ENCODE measurements at regions not wholly inside any gene's neighbourhood (a gene's known extent, or its start where the extent isn't known, plus 50 kb on each side); places are given as distances from the start of the nearest gene placed in this dataset.

DNA sequence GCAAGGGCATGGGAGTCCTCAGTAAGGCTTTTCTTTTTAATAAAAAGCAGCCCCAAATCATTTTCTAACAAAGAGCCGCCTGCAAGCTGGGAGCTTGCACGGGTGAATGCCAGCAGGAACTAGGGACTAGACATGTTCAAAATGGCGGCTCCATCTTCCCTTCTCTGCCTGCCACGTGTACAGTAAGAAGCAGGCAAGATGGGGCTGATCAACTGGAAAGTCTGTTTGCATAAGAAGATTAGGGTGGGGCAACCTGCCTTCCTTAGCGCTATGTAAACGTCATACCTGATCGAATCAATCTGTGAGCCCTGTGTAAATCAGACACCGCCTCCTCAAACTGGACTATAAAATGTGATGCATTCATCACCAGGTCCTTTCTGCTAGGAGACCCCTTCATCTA lies 299.4 kb upstream of the SOX4 start:
- no peak for TF ChIP-seq POLR2A (IDR thresholded peaks at IDR 0.05; ENCODE audit: low read depth, low read length)
- TF ChIP-seq POLR2AphosphoS5 (IDR thresholded peaks at IDR 0.05; ENCODE audit: low read depth, low read length), result no peak
- no peak for TF ChIP-seq TAF1 (IDR thresholded peaks at IDR 0.05; ENCODE audit: borderline replicate concordance, low read depth, low read length)
